HG03575 (cell line): ENCODE measurements at regions not wholly inside any gene's neighbourhood (a gene's known extent, or its start where the extent isn't known, plus 50 kb on each side); places are given as distances from the start of the nearest gene placed in this dataset.
"Not testable (repeated sequence)": the region's sequence is repeated elsewhere in the genome, so short reads cannot be mapped to it uniquely, and the experiment has no call there.

Experiments
- ATAC-seq: cut with Tn5 transposase; IDR thresholded peaks from one replicate; pipeline ENCODE4 v1.9.1; 2021; ENCODE audit not compliant: unreplicated experiment, insufficient number of reproducible peaks, low FRiP score; ENCODE audit errors: extremely low read depth

DNA sequence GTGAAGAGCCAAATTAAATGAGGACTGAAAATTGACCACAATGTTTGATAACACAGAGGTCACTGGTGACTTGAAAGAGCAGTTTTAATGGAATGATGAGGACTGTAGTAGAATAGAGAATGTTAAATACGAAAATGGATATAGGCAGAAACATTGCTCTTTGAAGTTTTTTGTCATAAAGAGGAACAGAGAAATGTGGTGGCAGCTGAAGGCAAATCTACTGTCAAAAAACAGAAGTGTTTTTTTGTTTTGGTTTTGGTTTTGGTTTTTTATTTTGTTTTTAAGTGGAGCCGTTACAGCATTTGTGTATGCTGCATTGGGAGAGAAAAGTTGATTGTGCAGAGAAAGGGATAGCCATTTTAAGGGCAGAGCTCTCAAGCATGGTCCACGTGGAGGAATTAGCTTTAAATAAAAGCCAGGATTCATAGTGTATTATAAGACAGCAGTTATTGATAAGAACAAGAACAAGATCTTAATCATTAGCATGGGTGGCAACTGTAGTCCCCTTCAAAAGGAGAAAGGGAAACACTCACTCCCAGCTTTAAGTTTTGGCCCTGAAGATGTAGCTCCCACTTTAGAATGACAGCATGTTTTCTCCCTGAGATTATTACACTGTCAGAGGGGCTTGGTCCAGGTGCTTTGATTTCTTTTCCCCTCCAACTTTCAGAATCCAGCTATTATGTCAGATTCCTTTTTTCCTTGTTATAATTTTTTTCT is 156.7 kb upstream of the BET1 start:
- ATAC-seq: peak; percentile 92

DNA sequence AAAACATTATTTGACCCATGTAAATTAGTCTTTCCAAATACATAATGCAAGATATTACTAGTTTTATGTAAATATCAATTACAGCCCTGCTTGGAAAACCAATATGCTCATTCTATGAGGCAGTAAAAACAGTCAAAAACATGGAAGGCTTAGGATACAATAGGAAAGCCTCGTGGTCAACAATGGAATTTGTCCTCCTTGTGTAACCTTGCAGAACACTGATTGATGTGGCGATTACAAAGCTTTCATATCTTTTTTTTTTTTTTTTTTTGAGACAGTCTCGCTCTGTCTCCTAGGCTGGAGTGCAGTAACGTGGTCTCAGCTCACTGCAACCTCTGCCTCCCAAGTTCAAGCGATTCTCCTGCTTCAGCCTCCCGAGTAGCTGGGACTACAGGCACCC is 157.3 kb upstream of the BET1 start:
- ATAC-seq: no peak

DNA sequence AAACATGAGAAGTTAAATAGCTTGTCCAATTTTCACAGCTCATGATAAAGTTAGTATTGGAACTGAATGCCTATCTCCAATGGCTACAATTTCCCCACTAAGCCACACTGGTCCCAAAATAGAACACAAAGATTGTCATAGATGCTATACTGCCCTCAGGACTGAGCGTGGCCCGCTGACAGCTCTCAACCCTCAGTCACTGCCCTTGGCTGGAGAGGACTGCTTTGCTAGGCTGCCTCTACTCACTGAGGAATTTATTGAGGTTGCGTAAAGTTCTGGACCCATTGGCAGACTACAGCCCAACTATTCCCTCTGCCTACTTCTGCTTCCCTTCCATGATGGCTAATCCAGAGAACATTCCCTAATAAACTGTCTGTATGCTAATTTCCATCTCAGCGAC is 165.5 kb upstream of the BET1 start:
- ATAC-seq: no peak

DNA sequence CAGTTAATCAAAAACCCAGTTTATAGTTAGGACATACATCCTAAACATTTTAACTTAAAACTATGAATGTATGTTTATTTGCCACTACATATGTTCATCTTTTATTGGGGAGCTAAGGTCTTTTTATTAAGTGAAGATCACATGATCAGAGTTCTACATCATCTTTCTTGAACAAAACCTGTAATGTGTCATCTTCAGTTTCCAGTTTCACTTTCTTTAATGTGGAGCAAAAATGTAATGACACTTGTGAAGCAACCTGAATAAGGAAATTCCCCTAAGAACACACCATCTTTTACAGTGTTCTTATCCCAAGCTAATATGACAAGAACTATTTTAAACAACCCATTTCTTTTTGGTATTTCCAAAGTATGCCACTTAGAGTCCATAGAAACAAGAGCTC is 166.7 kb upstream of the BET1 start:
- ATAC-seq: peak; percentile 81

DNA sequence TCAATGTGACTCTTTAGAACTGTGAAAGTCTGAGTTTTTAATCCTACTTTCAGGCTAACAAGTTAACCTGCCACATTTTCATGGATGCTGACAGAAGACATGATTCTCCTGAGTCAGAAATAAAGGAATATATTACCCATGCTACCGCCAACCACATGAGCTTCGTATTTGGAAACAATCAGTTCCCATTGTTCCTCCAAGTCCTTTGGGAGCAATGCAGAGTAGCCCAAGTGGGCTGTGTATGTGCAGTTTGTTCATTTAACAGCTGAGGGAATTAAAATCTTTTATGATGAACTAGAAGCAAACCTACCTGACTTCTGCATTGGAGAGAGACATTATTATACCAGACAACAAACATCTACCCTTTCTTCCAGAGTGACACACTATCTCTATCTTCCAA is 169.3 kb upstream of the BET1 start:
- no peak for ATAC-seq

DNA sequence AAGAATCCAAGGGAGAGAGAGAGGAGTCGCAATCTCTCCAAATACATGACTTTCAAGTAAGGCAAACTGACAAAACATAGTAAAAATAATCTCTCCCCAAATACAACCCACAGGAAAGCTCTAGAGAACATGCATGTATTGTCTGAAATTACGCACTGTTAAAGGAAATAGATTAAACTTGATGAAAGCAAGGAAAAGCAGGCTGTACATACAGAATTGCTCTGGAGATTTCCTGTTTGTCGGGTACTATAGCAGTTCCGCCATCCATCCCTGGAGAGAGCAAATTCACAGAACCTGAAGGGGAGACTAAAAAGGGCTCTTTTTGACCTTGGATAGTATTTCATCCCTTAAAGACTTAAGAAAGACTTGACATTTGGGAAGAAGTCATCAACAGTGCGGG is 170.2 kb upstream of the BET1 start:
- ATAC-seq: no peak

DNA sequence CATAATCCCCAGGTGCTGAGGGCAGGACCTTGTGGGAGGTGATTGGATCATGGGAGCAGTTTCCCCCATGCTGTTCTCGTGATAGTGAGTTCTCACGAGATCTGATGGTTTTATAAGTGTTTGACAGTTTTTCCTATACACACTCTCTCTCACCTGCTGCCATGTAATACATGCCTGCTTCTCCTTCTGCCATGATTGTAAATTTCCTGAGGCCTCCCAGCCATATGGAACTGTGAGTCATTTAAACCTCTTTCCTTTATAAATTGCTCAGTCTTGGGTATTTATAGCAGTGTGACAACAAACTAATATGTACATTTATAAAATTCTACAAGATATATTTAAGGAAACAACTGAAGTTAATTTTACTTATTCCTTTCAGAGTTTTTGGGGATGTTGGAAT is 170.8 kb upstream of the BET1 start:
- ATAC-seq: no peak

DNA sequence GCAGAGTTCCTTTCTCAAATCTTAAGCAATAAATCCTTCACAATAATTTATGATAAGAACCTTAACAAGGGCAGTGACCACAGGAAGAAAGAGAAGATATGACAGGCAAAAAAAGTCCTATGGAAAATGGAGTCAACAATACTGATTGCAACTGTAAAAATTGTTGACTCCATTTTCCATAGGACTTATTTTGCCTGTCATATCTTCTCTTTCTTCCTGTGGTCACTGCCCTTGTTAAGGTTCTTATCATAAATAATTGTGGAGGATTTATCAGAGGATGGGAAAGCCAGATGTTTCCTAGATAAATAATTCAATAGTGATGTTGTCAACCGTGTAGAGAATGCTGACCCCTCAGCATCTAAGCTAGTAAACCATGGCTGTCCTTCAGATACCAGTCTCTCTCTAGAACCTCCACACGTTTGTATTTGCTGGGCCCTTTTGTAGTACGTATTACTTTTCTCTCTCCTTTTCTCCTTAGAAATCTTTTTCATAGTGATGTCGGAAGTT is 172.6 kb upstream of the BET1 start:
- ATAC-seq: no peak

DNA sequence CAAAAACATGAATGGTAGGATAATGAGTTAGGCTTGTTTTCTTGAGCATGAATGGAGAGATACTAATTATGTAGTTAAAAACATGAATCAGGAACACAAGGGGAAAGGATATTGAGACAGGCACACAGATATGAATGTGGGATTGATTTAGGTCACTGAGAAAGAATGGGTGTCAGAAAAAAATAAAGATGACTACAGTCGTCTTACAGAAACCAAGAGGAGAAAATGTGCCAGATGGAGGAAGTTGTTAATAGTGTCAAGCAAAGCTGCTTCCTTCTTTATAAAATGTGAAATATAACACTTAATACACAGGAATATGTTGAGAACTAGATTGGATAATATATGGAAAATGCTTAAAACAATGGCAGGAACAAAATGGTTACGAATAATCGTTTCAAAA is 173.3 kb upstream of the BET1 start:
- no peak for ATAC-seq

DNA sequence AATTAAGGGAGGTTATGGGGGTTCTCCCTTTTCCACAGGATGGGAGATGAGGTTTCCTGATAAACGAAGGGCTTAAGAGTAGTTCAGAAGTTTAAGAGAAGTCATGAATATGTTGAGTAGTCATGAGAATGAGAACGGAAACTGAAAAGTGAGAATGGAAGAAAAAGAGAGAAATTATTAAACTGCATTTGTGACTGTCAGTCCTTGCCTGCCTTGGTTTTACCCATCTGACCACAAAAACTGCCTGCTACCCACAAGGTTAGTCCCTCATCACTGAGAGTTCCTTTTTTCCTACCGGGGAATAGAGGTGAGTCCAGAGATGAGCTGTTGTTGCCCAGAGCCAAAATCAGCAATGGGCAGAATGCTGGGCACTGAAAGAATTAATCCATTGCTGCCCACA is 174.1 kb upstream of the BET1 start:
- peak; percentile 94 for ATAC-seq

DNA sequence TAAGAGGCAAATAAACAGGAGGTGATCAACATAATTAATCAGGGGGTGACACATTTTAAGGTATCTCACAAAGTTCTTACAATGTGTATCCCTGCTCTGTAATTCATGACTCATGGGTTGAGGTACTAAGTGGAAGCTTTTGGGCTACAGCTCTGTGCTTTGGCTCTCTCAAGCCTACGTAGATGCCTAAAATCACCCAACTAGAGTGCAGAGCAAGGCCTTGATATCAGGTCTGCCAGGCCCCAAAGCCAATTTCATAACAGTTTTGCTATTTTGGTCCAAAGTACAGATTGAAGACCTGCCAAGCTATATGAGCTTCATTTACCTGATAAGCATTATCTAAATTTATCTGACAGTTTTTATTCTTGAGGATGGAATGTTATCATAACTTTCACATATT is 175.3 kb upstream of the BET1 start:
- ATAC-seq: no peak

DNA sequence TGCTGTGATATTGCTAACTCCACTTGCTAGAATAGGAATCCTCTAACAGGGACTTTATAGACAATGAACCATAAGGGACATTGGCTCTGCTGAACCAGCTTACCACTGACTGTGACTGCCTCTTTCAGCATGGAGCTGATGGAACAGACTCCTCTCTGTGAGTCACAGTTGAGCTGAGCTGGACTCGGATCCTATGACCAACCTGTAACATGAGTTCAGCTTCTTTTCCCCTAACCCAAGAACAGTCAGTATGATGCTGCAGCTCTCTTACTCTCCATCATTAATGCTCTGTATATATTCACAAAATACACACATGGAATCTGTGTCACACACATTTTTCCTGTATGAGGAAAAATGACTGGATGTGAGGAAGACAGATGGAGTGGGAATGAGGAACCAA is 177.9 kb upstream of the BET1 start:
- no peak for ATAC-seq

DNA sequence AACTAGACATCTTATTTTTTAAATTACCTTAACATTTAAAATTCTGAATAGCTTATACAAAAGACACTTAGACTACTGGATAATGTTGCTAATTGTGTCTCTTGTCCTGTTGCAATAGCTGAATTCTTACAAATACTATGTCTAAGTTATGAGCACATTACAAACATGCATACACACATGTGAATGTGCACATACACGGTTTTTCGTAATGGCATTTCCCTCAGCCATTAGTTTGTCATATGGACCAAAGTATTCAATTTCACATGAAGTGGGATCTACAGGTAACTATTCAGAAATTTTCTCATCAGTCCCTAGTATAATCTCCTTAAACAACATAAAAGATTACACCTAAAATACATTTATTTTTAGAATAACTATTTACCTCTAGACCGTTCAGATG is 178.6 kb upstream of the BET1 start:
- ATAC-seq: no peak

DNA sequence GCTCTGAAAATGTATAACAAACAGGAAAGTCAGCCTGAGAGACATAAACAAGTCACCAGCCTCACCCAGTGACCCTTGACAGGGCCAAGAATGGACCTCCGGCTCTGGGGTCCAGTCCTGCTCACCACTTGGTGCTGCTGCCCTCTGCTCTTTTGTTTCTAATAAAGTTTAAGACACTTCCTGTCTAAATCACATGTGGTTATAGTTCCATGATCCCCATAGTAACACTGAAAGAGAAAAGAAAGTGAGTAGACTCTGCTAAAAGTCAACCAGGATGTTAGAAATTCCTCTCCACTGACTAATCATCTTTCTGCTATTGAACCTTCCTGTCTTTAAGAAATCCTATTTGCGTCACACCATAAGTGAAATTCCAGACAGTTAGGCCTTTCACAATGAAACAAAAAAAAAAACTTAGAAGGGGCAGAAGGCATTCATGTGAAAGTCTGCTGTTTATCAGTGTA is 179.2 kb upstream of the BET1 start:
- ATAC-seq: no peak

DNA sequence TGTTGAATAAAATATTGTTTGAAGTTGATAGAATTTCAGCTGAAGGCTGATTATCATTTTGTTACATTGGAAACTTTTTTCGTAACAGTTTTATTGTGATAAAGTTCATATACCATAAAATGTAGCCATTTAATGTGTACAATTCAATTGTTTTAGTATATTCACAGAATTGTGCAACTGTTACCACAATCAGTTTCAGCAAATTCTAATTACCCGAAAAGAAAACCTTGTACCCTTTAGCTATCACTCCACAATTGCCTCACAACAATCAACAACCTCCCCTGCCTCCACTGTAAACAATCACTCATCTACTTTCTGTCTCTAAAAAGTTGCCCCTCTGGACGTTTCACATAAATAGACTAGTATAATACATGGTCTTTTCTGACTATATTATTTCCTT is 179.7 kb upstream of the BET1 start:
- no peak for ATAC-seq

DNA sequence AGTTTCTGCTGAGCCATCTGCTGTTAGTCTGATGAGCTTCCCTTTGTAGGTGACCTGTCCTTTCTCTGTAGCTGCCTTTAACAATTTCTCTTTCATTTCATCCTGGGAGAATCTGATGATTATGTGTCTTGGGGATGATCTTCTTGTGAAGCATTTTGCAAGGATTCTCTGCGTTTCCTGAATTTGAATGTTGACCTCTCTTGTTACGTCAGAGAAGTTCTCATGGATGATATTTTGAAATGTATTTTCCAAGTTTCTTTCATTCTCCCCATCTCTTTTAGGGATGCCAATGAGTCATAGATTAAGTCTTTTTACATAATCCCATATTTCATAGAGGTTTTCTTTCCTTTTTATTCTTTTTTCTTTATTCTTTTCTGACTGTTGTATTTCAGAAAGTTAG is 184.2 kb upstream of the BET1 start:
- no peak for ATAC-seq

DNA sequence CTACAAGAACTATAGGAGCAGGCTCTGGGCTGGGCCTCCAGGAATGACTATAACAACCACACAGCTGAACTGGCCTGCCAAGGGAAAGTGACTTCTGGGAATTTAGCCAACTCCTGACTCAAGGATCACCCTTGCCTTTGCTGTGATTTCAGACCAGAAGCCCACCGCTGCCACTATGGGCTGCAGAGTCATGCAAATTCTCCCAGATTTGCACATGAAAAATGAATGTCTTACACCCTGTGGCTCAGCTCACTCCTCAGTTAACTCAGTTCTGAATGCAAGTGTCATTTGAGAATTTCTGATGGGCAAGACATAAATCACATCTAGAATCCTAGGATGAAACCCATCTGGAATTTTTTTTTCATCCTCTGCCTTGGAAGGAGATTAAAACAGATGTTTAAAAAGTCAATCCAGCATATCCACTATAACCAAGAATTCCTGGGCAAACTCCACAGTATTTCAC is 186.5 kb upstream of the BET1 start:
- no peak for ATAC-seq

DNA sequence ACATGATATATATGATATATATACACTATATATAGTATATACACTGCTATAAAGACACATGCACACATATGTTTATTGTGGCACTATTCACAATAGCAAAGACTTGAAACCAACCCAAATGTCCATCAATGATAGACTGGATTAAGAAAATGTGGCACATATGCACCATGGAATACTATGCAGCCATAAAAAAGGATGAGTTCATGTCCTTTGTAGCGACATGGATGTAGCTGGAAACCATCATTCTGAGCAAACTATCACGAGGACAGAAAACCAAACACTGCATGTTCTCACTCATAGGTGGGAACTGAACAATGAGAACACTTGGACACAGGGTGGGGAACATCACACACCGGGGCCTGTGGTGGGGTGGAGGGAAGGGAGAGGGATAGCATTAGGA is 190.3 kb upstream of the BET1 start:
- not testable (repeated sequence) for ATAC-seq

DNA sequence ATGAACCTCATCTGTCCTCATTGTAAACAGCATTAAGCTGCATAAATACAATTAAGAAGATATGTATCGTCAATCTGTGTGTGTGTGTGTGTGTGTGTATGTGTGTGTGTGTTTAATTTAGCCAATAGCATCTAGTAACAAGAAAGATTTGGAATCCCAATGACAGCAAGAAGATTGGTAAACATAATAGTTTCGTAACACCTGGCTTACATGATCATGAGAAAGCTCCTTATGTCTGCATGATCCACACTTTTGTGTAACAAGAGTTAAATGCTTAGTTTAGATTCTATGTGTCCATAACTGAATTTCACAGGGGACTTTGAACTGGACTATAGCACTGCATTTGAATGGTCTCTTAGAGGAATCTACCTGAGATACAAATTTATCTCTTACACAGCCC is 191.0 kb upstream of the BET1 start:
- ATAC-seq: no peak

DNA sequence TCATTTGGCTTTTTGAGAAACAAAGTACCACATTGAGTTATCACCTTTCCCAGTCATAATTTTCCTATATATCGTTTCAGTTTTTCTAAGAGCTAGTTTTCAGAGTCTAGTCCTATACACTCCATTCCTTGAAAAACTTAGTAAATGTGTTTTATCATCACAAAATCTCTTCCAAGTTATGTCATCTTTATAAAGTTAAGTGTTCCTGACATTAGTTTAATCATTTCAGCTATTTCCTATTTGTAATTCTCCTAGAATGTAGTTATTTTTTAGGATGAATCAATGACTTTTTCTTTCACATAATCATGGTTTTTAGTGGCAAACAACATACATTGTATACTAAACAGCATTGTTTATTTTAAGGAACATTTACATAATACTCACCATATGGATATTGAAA is 191.7 kb upstream of the BET1 start:
- ATAC-seq: no peak

DNA sequence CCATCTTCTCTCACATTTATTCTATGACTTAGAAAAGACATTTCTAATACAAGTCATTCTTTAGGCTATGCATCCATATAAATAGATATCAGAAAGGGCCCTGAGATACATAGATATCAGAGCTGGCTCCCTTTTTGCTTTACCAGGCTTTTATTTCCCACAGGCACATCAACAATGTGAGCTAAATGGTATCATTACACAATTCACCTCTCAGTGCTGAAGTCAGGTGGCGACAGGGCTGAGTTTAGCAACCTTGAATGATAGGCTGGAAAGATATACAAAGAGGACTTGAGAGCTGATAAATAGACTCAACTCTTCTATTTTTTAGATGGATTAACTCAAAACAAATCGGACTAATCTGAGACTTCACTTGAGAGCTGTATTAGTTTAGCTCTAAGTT is 189.2 kb upstream of the COL1A2 start:
- ATAC-seq: no peak
